HepG2 (cell line): ENCODE measurements at regions not wholly inside any gene's neighbourhood (a gene's known extent, or its start where the extent isn't known, plus 50 kb on each side); places are given as distances from the start of the nearest gene placed in this dataset.

Experiments used
- ATAC-seq: fragments of 200-7000 bp; cut with Tn5 transposase; 3 replicates; pipeline ENCODE4 v1.9.1; 2020; ENCODE audit warnings: mild to moderate bottlenecking, moderate library complexity
- BruUV-seq: library from RNA; stranded (reverse); fragments of 400-500 nt; replicated peaks from 2 replicates; lab custom pipeline; 2021; lab: Mats Ljungman, UMichigan
- CTCF ChIA-PET: fragments of 300-600 bp; formaldehyde crosslinking; extraction: SDS; loops from one replicate; lab custom pipeline; 2021; ENCODE audit warnings: low total read pairs, inconsistent platforms, low intra/inter-chr PET ratio; lab: Yijun Ruan, JAX
- POLR2A ChIA-PET: fragments of 350-600 bp; sonication (Branson Sonifier 250); formaldehyde crosslinking; loops from one replicate; lab custom pipeline; 2020; ENCODE audit warnings: antibody characterized with exemption, inconsistent platforms; lab: Yijun Ruan, JAX
- DNase-seq: peaks from one replicate; pipeline ENCODE4 v3.0.0-alpha.2; 2015; ENCODE audit warnings: low spot score
- FAIRE-seq: peaks from 3 replicates; lab custom pipeline; 2011; peaks lifted over from hg19 to GRCh38; lab: Jason Lieb, UNC
- H2AFZ ChIP-seq: one replicate; pipeline ENCODE4 v1.6.1; 2011; ENCODE audit warnings: low read length, inconsistent platforms
- H3K27ac ChIP-seq: fragments of 300-600 bp; 3 replicates; pipeline ENCODE4 v1.8.0; 2011; ENCODE audit warnings: mixed run types, mild to moderate bottlenecking, mixed read lengths, low read length, inconsistent platforms; ENCODE audit not compliant: insufficient read depth; ENCODE audit errors: extremely low read length
- H3K27me3 ChIP-seq, 2 experiments: fragments of 200-600 bp in 1 of 2; 2 replicates in 1 of 2; 3 replicates in 1 of 2; pipeline versions ENCODE4 v1.6.0 to v1.8.0; 2011; ENCODE audit warnings: low read length in 2 of 2, mild to moderate bottlenecking in 2 of 2, moderate library complexity in 2 of 2, inconsistent platforms in 1 of 2; ENCODE audit not compliant: insufficient read depth in 2 of 2, control insufficient read depth in 1 of 2
- H3K36me3 ChIP-seq, 2 experiments: fragments of 200-600 bp in 1 of 2; replicated peaks in 1 of 2; 2 replicates in 1 of 2; 3 replicates in 1 of 2; pipeline versions ENCODE4 v1.5.1 to v1.8.0; 2011; ENCODE audit warnings: low read length in 2 of 2, inconsistent platforms in 1 of 2; ENCODE audit not compliant: insufficient read depth in 2 of 2, control insufficient read depth in 1 of 2
- H3K4me1 ChIP-seq: 2 replicates; pipeline ENCODE4 v1.5.1; 2012; ENCODE audit warnings: low read length, inconsistent platforms; ENCODE audit not compliant: insufficient read depth
- H3K4me2 ChIP-seq: 2 replicates; pipeline ENCODE4 v1.6.0; 2011; ENCODE audit warnings: low read depth, low read length, inconsistent platforms
- H3K4me3 ChIP-seq, 3 experiments: fragments of 200-600 bp in 1 of 3; sonication (generic), shearing (Covaris generic) in 1 of 3; replicated peaks in 1 of 3; 2 replicates each; pipeline ENCODE4 v1.5.1; 2011 to 2016; ENCODE audit warnings: low read length in 3 of 3, inconsistent platforms in 2 of 3, low read depth in 2 of 3, mild to moderate bottlenecking in 2 of 3, control low read depth in 1 of 3, mixed read lengths in 1 of 3; ENCODE audit not compliant: insufficient read depth in 1 of 3
- H3K79me2 ChIP-seq: one replicate; pipeline ENCODE4 v1.6.1; 2011; ENCODE audit warnings: low read length, inconsistent platforms; ENCODE audit not compliant: insufficient read depth
- H3K9ac ChIP-seq: 2 replicates; pipeline ENCODE4 v1.6.0; 2011; ENCODE audit warnings: mild to moderate bottlenecking, low read depth, low read length, inconsistent platforms; ENCODE audit not compliant: insufficient read depth
- H3K9me3 ChIP-seq: 2 replicates; pipeline ENCODE4 v1.5.1; 2012; ENCODE audit warnings: mild to moderate bottlenecking, low read length
- H4K20me1 ChIP-seq: 2 replicates; pipeline ENCODE4 v1.6.0; 2011; ENCODE audit warnings: inconsistent platforms, mild to moderate bottlenecking, low read length, moderate library complexity; ENCODE audit not compliant: insufficient read depth
- BORCS8-MEF2B ChIP-seq: sonication (generic); formaldehyde crosslinking; IDR thresholded peaks from 2 replicates; pipeline ENCODE4 v1.8.0; 2022; ENCODE audit warnings: mild to moderate bottlenecking, missing genetic modification reagents
- MAFF ChIP-seq: IDR thresholded peaks from 2 replicates; pipeline ENCODE4 v1.6.1; 2011; ENCODE audit warnings: low read depth, low read length, improper control_type of control experiment
- MAFK ChIP-seq, 2 experiments: IDR thresholded peaks in 1 of 2; conservative IDR thresholded peaks in 1 of 2; 2 replicates each; pipeline ENCODE4 v1.6.1; 2011; ENCODE audit warnings: improper control_type of control experiment in 2 of 2, low read length in 2 of 2
- ZMYM3 ChIP-seq: sonication (generic); formaldehyde crosslinking; IDR thresholded peaks from 2 replicates; pipeline ENCODE4 v1.5.1; 2020; ENCODE audit warnings: mild to moderate bottlenecking, missing genetic modification reagents
- WGBS: methylation state at CpG from one replicate; pipeline ENCODE4 v1.1.6; 2017; ENCODE audit warnings: low lambda C conversion rate; 5-methylcytosine and 5-hydroxymethylcytosine counted together
- in situ Hi-C: cut with HindIII; loops from 2 replicates; pipeline ENCODE4 v1.10.0; 2017; ENCODE audit warnings: low pct_unique_long_range_greater_than_20kb; ENCODE audit not compliant: extremely low pct_ligation_motif_present
- intact Hi-C: fragments of 100-400 bp; cut with micrococcal nuclease; formaldehyde crosslinking; loops from one replicate; pipeline ENCODE4 v1.10.0; 2022; ENCODE audit not compliant: unreplicated experiment
- TF ChIP-seq, protein P1 (sequence below): sonication (generic); formaldehyde crosslinking; IDR thresholded peaks from 2 replicates; pipeline ENCODE4 v1.4.0; 2020; ENCODE audit warnings: missing genetic modification reagents, borderline replicate concordance
- TF ChIP-seq, protein P2 (sequence below): IDR thresholded peaks from 2 replicates; pipeline ENCODE4 v1.6.1; 2016; ENCODE audit warnings: mild to moderate bottlenecking

DNA sequence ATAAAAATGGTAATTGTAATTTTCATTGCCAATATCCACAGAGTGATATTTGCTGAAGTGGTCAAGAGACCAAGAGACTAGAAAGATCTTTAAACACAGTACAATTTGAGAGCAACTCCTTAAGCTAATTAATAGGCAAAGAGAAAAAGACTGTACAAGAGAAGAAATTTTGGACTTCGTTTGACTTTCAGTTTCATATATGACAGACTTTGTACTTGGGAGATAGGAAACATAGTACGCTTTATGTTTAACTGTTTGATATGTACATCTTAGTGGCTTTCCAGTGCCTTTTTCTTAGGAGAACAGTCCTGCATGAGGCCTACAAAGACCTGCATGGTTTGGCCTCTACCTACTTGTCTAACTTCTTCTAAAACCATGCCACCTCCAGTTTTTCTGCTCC lies 1118.1 kb downstream of the TRHDE start (continued):
- TF ChIP-seq, protein P1, sequence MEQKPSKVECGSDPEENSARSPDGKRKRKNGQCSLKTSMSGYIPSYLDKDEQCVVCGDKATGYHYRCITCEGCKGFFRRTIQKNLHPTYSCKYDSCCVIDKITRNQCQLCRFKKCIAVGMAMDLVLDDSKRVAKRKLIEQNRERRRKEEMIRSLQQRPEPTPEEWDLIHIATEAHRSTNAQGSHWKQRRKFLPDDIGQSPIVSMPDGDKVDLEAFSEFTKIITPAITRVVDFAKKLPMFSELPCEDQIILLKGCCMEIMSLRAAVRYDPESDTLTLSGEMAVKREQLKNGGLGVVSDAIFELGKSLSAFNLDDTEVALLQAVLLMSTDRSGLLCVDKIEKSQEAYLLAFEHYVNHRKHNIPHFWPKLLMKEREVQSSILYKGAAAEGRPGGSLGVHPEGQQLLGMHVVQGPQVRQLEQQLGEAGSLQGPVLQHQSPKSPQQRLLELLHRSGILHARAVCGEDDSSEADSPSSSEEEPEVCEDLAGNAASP (CRISPR knock-in tag), result no peak
- TF ChIP-seq ZMYM3 (CRISPR knock-in tag), result no peak
- TF ChIP-seq, protein P2, sequence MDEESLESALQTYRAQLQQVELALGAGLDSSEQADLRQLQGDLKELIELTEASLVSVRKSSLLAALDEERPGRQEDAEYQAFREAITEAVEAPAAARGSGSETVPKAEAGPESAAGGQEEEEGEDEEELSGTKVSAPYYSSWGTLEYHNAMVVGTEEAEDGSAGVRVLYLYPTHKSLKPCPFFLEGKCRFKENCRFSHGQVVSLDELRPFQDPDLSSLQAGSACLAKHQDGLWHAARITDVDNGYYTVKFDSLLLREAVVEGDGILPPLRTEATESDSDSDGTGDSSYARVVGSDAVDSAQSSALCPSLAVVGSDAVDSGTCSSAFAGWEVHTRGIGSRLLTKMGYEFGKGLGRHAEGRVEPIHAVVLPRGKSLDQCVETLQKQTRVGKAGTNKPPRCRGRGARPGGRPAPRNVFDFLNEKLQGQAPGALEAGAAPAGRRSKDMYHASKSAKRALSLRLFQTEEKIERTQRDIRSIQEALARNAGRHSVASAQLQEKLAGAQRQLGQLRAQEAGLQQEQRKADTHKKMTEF, result no peak

DNA sequence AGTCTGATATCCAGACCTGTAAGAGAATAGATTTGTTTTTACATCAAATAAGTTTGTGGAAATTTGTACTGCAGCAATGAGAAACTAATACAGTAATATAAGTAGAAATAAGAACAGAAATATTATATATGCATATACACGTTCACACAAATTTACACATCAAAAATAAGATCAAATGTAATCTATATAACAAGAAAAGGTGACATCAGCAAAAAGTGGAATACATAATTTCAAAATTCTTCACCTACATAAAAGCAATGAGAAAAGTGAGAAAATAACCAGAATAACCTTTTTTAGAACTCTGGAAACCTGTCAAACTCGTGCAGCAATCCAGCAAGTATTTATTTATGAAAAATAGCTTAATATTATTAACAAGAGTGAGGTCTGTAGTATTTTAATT lies 1124.6 kb upstream of the ATXN7L3B start:
- CTCF ChIA-PET, result no interaction called here
- in situ Hi-C loops, result no loop called here
- WGBS, result 1% methylated on average over 2 of the region's 2 CpGs

More for the DNA sequence above, 1124.6 kb upstream of the ATXN7L3B start:
- H2AFZ ChIP-seq, result no peak overlapping the region
- no peaks in the 10 kb centered on the region for H3K36me3 ChIP-seq
- no peak for FAIRE-seq
- no TSS peak for BruUV-seq
- no peak overlapping the region for H3K4me3 ChIP-seq
- H3K27ac ChIP-seq, result no peak overlapping the region
- intact Hi-C loops, result no loop called here
- no peaks in the 10 kb centered on the region for H3K4me1 ChIP-seq
- no peak for ATAC-seq
- no peak for TF ChIP-seq BORCS8-MEF2B (CRISPR knock-in tag)
- peak; percentile 54; the same call in 1 of the 2 replicates for TF ChIP-seq MAFF
- TF ChIP-seq MAFK (conservative IDR thresholded peaks at IDR 0.05 in 1 of 2, IDR thresholded peaks at IDR 0.05 in 1 of 2; ENCODE audit: low read length in 2 of 2), result peak; percentile 25 to 73; a peak in 2 of 4 replicates
- no peaks in the 10 kb centered on the region for H3K27me3 ChIP-seq
- H3K9me3 ChIP-seq, result peaks cover 67% of the 10 kb centered on the region
- DNase-seq, result no peak
- H4K20me1 ChIP-seq, result no peaks in the 10 kb centered on the region
- H3K79me2 ChIP-seq, result no peaks in the 10 kb centered on the region
- no peak overlapping the region for H3K4me2 ChIP-seq
- POLR2A ChIA-PET, result no interaction called here
- no peak overlapping the region for H3K9ac ChIP-seq
